22Rv1 (cell line): ENCODE measurements at regions not wholly inside any gene's neighbourhood (a gene's known extent, or its start where the extent isn't known, plus 50 kb on each side); places are given as distances from the start of the nearest gene placed in this dataset.

ENCODE experiments used
- ZFX ChIP-seq: fragments of 450-650 bp; IDR thresholded peaks from 2 replicates; pipeline ENCODE4 v1.6.1; 2017; ENCODE audit warnings: antibody characterized with exemption, borderline replicate concordance
- TF ChIP-seq, protein P1 (sequence below): fragments of 450-650 bp; IDR thresholded peaks from 2 replicates; pipeline ENCODE4 v1.5.1; 2017; ENCODE audit warnings: mild to moderate bottlenecking

- TF ChIP-seq, protein P1, sequence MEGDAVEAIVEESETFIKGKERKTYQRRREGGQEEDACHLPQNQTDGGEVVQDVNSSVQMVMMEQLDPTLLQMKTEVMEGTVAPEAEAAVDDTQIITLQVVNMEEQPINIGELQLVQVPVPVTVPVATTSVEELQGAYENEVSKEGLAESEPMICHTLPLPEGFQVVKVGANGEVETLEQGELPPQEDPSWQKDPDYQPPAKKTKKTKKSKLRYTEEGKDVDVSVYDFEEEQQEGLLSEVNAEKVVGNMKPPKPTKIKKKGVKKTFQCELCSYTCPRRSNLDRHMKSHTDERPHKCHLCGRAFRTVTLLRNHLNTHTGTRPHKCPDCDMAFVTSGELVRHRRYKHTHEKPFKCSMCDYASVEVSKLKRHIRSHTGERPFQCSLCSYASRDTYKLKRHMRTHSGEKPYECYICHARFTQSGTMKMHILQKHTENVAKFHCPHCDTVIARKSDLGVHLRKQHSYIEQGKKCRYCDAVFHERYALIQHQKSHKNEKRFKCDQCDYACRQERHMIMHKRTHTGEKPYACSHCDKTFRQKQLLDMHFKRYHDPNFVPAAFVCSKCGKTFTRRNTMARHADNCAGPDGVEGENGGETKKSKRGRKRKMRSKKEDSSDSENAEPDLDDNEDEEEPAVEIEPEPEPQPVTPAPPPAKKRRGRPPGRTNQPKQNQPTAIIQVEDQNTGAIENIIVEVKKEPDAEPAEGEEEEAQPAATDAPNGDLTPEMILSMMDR = no peak
- TF ChIP-seq ZFX = no peak
These were observed 407.8 kb downstream of the TUSC7 start for GRCh38 chr3:117117188-117117936.
